ENCODE measurements at regions not wholly inside any gene's neighbourhood (a gene's known extent, or its start where the extent isn't known, plus 50 kb on each side); places are given as distances from the start of the nearest gene placed in this dataset.

- DNase-seq (no peak), ATAC-seq (ENCODE audit: poor library complexity) (no peak)
- TF ChIP-seq, protein P1, sequence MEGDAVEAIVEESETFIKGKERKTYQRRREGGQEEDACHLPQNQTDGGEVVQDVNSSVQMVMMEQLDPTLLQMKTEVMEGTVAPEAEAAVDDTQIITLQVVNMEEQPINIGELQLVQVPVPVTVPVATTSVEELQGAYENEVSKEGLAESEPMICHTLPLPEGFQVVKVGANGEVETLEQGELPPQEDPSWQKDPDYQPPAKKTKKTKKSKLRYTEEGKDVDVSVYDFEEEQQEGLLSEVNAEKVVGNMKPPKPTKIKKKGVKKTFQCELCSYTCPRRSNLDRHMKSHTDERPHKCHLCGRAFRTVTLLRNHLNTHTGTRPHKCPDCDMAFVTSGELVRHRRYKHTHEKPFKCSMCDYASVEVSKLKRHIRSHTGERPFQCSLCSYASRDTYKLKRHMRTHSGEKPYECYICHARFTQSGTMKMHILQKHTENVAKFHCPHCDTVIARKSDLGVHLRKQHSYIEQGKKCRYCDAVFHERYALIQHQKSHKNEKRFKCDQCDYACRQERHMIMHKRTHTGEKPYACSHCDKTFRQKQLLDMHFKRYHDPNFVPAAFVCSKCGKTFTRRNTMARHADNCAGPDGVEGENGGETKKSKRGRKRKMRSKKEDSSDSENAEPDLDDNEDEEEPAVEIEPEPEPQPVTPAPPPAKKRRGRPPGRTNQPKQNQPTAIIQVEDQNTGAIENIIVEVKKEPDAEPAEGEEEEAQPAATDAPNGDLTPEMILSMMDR (IDR thresholded peaks at IDR 0.05) = no peak
- H3K36me3 Mint-ChIP-seq (ENCODE audit: low read depth) = no peaks in the 10 kb centered on the region
- H3K4me1 ChIP-seq (ENCODE audit: insufficient read depth, low read length) = no peaks in the 10 kb centered on the region
- H3K4me3 ChIP-seq (ENCODE audit: low read length) = no peak overlapping the region
- ChIA-PET POLR2A (no interaction called here), CTCF (no interaction called here)
- H3K27ac Mint-ChIP-seq = no peak overlapping the region
- H3K36me3 ChIP-seq (ENCODE audit: insufficient read depth, low read length) = no peaks in the 10 kb centered on the region
- H3K27me3 ChIP-seq (ENCODE audit: control insufficient read depth in 1 of 2, insufficient read depth in 2 of 2, low read length in 2 of 2) = no peaks in the 10 kb centered on the region
- H3K9me3 Mint-ChIP-seq = peaks cover 6% of the 10 kb centered on the region
- H3K27ac ChIP-seq (ENCODE audit: low read depth in 1 of 2, low read length in 2 of 2) = no peak overlapping the region
- no peaks in the 10 kb centered on the region for H3K4me1 Mint-ChIP-seq (ENCODE audit: low read depth)
- no peaks in the 10 kb centered on the region for H3K27me3 Mint-ChIP-seq
- H3K4me3 Mint-ChIP-seq = no peak overlapping the region
- intact Hi-C loops (cut with DNase I, micrococcal nuclease) = no loop called here
- peaks cover 0 to 26% of the 10 kb centered on the region in 2 experiments for H3K9me3 ChIP-seq (ENCODE audit: control insufficient read depth in 1 of 2, insufficient read depth in 1 of 2, low read length in 2 of 2)
Measured at GRCh38 chr2:153667475-153667874, 188.9 kb upstream of the RPRM start.

DNA sequence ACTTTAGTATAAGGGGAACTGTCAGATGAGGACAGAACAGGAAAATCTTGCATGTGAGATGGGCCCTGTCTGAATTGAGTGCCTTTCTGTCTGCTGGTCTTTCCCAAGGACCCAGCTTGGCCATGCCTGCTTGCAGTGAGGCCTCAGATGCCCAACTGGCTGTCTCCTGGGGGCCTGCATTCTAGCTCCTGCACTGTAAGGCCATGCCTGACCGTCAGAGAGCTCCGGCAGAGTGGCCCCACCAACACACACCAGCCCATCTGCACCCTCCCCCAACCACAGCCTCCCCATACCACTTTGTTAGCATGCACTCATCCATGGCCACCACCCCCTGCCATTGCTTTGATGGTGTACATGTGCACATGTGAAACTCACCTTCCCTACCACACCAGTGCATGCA lies 190.4 kb upstream of the RPRM start:
- no peak overlapping the region for H3K4me3 Mint-ChIP-seq
- POLR2A ChIA-PET = no interaction called here
- no peaks in the 10 kb centered on the region for H3K27me3 Mint-ChIP-seq
- Histone ChIP-seq H3K27ac (ENCODE audit: low read depth in 1 of 2, low read length in 2 of 2) (no peak overlapping the region), H3K36me3 (ENCODE audit: insufficient read depth, low read length) (no peaks in the 10 kb centered on the region), H3K4me3 (ENCODE audit: low read length) (no peak overlapping the region), H3K27me3 (ENCODE audit: control insufficient read depth in 1 of 2, insufficient read depth in 2 of 2, low read length in 2 of 2) (no peaks in the 10 kb centered on the region), H3K9me3 (ENCODE audit: control insufficient read depth in 1 of 2, insufficient read depth in 1 of 2, low read length in 2 of 2) (peaks cover 0 to 26% of the 10 kb centered on the region in 2 experiments), H3K4me1 (ENCODE audit: insufficient read depth, low read length) (no peaks in the 10 kb centered on the region)
- H3K9me3 Mint-ChIP-seq = peaks cover 11% of the 10 kb centered on the region
- no peaks in the 10 kb centered on the region for H3K4me1 Mint-ChIP-seq (ENCODE audit: low read depth)
- H3K36me3 Mint-ChIP-seq (ENCODE audit: low read depth) = no peaks in the 10 kb centered on the region
- CTCF ChIA-PET = no interaction called here
- DNase-seq = no peak
- TF ChIP-seq, protein P1 (IDR thresholded peaks at IDR 0.05) = no peak
- ATAC-seq (ENCODE audit: poor library complexity) = no peak
- intact Hi-C loops (cut with DNase I, micrococcal nuclease) = no loop called here
- H3K27ac Mint-ChIP-seq = no peak overlapping the region

GRCh38 chr2:153710128-153710527 lies 161.6 kb upstream of the GALNT13 start:
- Mint-ChIP-seq H3K9me3 (peaks cover 6% of the 10 kb centered on the region), H3K4me1 (ENCODE audit: low read depth) (no peaks in the 10 kb centered on the region), H3K27me3 (no peaks in the 10 kb centered on the region), H3K36me3 (ENCODE audit: low read depth) (no peaks in the 10 kb centered on the region), H3K4me3 (no peak overlapping the region), H3K27ac (no peak overlapping the region)
- H3K4me3 ChIP-seq (ENCODE audit: low read length) = no peak overlapping the region
- H3K9me3 ChIP-seq (ENCODE audit: control insufficient read depth in 1 of 2, insufficient read depth in 1 of 2, low read length in 2 of 2) = peaks cover 3 to 6% of the 10 kb centered on the region in 2 experiments
- ChIA-PET CTCF (no interaction called here), POLR2A (no interaction called here)
- TF ChIP-seq, protein P1 (IDR thresholded peaks at IDR 0.05) = no peak
- DNase-seq (no peak), ATAC-seq (ENCODE audit: poor library complexity) (no peak)
- no peaks in the 10 kb centered on the region for H3K27me3 ChIP-seq (ENCODE audit: control insufficient read depth in 1 of 2, insufficient read depth in 2 of 2, low read length in 2 of 2)
- H3K4me1 ChIP-seq (ENCODE audit: insufficient read depth, low read length) = no peaks in the 10 kb centered on the region
- no peak overlapping the region for H3K27ac ChIP-seq (ENCODE audit: low read depth in 1 of 2, low read length in 2 of 2)
- H3K36me3 ChIP-seq (ENCODE audit: insufficient read depth, low read length) = no peaks in the 10 kb centered on the region
- intact Hi-C loops (cut with DNase I, micrococcal nuclease) = no loop called here
